Renal cortical epithelial cell (primary cell): ENCODE measurements at regions not wholly inside any gene's neighbourhood (a gene's known extent, or its start where the extent isn't known, plus 50 kb on each side); places are given as distances from the start of the nearest gene placed in this dataset.
"Not testable (repeated sequence)": the region's sequence is repeated elsewhere in the genome, so short reads cannot be mapped to it uniquely, and the experiment has no call there.

Source experiments
- DNase-seq: peaks from one replicate; pipeline ENCODE4 v3.0.0-alpha.2; 2011; ENCODE audit warnings: low read depth

DNA sequence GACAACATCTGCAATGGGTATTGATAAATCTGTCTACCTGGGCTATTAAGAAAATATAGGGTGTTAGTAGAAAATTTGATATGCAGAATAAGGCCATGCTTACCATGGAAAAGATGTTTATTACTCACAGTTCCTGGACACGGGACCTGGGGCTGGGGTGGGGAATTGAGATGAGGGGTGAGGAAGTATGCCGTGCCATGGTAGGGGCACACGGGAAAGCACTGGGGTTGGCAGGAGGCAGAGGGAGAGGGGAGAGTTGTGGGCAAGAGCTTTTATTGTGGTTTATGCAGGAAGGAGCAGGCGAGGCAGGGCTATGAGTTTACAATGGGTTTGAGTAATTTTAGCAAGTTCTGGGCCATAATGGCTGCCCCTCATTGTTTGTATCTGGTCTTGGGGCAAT lies 493.8 kb downstream of the SIPA1L2 start:
- no peak for DNase-seq

DNA sequence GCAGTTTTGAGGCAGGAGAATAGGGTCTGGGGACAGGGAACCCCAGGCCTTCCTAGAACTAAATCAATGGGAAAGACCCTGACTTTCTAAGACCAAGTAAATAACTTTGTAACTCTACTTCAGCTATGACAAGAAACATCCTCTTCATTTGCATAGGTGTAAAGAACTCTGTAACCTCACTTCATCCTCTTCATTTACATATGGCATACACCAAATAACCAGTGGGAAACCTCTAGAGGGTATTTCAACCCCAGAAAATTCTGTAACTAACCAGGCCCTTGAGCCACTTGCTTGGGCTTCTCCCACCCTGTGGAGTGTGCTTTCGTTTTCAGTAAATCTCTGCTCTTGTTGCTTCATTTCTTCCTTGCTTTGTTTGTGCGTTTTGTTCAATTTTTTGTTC lies 495.6 kb downstream of the SIPA1L2 start:
- DNase-seq, result no peak

DNA sequence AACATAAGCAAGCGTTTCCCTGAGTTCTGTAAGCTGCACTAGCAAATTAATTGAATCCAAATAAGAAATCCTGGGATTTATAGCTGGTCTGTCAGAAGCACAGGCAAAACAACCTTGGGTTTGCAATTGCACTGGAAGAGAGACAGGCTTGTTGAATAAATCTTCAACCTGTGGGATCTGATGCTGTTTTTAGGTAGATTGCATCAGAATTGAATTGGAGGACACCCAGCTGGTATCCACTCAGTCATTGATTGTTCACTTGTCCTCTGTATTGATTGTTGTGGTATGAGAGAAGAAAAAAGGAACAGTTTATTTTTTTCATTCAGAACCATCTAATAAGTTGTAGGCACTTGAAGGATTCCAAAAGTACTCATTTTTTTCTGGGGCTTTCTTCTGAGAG lies 497.4 kb downstream of the SIPA1L2 start:
- no peak for DNase-seq

DNA sequence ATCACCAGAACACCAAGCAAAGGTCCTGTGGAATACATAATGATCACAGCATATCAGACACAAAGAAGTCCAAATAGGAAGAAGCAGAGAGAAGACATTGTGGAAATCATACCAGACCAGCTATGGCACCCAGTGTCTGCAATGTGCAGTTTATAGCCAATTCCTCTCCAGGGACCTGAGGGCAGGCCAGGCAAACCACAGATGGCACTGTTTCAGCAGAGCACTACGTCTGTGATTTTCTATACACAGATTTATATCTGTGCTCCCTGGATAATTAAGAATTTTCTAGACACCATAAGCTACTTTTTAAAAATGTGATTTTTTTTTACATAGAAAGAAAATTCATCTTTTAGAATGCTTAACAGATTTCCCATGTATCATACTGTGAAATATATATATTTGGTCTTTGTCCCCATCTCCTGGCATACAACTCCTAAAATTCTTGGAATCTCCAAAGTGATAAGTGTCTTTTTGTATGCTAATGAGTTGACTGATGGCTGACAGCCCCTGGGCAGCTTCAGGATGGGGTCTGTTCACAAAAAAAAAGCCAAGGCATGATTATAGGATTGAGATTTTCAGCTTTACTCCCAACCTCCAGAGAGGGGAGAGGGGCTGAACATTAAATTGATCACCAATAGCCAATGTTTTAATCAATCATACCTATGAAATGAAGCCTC lies 498.1 kb downstream of the SIPA1L2 start:
- no peak for DNase-seq

DNA sequence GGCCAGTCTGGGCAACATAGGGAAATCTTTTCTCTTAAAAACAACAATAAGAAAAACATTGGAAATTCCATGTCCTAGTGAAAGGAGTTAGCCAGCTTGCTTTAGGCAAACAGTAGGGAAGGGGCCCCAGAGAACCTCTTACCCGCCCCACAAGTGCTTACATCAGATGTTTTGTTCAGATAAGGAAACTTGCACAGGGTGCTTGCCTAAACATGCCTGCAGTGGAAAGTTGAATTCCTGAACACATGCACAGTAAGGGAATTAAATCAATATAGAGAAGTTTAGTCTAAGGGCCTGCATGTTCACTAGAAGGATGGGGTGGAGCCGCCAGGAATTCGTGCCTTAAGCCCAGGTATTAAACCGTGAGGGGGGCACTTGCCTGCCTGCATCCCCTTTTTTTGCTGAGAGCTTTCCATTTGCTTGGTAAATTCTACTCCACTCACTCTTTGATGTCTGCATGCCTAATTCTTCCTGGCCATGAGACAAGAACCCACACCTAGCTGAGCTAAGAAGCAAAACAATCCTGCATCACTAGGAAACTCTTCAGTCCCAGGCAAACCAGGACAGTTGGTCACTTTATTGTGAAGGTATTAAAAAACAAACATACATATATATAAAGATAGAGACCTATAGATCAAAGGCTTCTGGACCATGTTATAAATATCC lies 499.0 kb downstream of the SIPA1L2 start:
- no peak for DNase-seq

DNA sequence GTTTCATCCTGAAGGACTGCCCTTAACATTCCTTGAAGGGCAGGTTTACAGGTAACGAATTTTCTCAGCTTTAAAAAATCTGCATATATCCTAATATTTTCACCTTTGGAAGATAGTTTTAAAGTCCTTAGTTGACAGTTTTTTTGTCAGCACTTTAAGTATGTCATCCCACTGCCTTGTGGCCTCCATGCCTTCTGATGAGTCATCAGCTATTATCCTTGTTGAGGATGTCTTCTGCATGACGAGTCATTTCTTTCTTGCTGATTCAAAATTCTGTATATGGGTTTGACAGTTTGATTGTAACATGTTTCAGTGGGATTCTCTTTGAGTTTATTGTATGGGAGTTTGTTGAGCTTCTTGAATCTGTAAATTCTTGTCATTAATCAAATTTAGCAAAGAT lies 500.6 kb downstream of the DISC1 start:
- DNase-seq, result peak; percentile 49

DNA sequence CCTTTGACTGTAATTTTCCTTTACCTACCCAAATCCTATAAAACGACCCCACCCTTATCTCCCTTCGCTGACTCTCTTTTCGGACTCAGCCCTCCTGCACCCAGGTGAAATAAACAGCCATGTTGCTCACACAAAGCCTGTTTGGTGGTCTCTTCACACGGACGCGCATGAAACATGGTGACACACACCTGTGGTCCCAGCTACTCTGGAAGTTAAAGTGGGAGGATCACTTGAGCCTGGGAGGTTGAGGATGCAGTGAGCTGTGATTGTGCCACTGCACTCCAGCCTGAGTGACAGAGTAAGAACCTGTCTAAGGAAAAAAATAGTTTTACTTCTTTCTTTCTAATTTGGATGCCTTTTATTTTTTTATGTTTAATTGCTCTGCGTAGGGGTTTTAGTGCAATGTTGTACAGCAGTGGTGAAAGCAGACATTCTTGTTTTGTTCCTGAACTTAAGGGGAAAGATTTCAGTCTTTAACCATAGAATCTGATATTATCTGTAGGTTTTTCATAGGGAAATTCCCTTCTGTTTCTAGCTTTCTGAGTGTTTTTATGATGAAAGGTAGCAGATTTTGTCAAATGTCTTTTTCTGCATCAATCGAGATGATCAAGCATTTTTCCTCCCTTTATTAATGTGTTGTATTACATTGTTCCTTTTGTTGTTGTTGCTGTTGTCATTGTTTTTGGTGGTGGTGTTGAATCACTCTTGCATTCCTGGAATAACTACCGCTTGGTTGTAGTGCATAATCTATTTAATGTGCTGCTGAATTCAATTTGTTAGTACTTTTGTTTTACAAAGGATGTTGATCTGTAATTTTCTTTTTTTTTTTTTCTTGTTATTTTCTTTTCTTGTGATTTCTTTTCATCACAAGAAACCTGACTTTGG lies 497.4 kb downstream of the DISC1 start:
- peak; percentile 38 for DNase-seq

DNA sequence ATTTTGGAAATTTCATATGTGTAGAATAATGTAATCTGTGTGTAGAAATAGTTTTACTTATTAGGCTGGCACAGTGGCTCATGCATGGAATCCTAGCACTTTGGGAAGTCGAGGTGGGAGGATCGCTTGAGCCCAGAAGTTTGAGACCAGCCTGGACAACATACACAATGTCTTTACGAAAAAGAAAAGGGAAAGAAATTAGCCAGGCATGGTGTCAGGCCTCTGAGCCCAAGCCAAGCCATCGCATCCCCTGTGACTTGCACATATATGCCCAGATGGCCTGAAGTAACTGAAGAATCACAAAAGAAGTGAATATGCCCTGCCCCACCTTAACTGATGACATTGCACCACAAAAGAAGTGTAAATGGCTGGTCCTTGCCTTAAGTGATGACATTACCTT lies 491.3 kb downstream of the DISC1 start:
- not testable (repeated sequence) for DNase-seq

DNA sequence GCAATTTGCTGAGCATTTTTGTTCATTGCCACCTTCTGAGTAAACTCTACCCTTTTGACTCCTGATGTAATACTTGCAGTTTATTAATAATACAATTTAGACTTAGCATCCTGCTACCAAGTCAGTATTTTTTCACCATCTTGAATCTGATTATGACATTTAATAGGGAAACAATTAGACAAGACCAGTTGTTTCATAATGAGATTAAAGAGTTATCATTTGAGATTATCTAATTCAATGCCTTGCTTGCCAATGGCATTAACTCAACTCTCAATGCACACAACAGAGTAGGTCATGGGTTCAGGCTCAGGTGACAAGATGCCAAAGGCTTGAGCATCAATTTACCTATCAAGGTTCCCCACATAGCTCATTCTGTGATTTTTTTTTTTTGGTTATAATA lies 488.4 kb downstream of the DISC1 start:
- no peak for DNase-seq

DNA sequence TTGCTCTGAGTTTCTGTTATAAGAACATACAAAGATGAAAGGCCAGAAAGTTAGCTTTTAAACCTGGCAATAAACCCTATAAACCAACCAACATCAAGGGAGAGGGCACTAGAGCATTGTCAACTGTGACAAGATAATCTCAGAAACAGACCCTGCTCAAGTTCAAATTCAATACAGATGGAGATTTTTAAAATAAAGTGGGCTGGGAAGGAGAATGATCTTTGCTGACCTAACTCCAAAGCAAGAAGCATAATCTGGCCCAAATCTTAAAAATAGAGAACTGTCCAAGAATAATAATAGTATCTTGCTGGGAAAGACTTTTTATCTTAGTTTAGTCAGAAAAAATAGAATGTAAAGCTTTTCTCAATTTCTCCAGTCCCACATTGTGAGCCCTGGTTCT lies 485.5 kb downstream of the DISC1 start:
- no peak for DNase-seq

DNA sequence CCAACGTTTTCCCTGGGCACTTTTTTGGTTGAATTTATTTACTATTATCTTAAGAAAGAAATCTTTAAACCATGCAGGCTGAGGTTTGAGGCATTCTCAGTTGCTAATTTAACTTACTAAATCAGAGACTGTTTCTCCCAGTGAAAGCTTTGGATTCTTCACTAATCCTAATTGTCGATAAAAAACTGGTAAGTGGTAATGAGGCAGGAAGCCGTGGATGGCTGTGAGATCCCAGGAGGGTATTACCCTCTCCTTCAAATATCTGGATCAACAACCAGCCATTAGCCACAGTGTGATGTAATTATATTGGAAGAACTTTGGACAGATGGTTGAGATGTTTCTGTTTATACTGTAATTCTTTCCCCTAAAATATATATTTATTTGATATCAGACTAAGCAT lies 485.0 kb downstream of the DISC1 start:
- no peak for DNase-seq

DNA sequence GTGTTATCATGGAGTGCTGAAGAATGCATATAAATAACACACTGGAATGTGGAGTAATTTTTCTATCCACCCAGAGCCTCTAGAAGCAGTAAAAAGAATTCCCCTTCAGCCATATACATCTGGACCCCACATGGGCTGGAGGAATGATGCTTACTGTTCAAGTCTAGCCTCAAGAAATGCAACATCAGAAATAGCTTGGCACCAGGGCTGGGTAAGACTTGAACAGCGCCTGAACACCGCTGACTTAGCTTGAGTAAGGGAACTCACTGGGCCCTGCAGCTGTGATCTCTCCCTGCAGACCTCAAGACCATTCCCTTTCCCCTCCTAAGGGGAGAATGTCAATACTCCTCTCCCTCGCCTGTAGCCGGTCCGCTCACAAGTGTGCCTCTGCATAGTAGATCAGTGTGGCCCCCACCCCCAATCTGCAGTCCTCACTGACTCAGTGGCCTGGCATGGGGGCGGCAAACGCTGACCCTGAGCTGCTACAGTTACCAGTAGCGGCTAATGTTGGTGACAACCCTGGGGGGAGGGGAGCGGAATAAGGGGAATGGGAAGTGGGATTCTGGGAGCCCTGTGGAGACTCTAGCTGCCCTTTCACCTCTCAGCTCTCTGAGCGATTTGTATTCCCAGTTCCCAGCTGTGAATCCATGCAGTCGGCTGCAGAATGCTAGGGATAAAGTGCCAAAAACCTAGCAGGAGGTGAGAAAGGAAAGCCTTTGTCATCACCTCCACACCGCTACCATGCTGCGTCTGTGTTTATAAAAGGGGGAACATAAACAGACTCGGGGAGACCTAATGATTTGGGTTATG lies 483.9 kb downstream of the DISC1 start:
- DNase-seq, result no peak

DNA sequence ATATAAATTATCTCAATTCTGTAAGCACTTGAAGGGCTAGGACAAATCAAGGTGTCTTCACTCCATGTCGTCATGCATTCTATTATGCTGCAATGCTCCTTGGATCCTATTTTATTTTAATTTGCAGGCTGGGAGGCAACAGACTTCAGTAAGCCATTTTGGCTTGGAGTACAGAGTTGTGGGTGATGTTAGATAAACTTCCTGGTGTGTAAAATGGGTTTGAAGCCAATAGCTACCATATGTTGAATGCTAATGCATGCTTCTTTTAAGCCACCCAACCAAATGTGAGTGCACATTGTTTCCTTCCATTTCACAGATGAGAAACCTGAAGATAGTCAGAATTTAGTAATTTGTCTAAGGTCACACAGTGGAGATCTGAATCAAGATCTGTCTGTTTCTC lies 482.8 kb downstream of the DISC1 start:
- DNase-seq, result no peak

DNA sequence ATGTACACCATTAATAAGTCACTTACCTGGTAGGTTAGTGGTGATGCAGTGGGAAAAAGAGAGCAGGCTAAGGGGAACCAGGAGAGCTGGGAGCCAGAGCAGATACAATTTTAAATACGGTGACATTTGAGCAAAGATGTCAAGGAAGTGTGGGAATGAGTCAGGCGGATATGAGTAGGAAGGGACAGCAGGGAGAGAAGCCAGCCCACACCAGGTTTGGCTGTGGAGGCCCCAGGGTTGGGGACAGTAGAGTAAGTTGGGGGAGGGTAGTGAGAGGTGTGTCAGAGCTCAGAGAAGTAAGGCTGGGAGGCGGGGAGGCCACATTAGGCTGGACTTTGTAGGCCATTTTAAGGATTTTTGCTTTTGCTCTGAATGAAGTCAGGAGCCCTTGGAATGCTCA lies 482.0 kb downstream of the DISC1 start:
- DNase-seq, result no peak

DNA sequence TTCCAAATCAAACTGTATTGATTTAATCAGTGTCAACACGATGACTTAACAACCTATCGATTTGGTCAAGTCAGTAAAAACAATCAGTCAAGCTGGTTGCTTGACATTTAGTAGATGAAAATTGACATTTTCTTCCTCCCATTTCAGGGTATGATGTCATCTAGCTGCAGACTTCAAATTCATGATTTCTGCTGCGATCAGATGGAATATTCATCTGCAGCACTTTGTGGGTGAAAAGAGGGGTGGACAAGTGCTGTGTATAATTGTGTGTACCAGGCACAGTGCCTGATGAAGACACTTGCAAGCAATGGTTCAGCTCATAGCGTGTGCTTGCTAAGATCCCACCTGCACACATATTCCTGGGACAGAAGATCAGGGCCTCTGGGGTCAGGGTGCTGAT lies 479.8 kb downstream of the DISC1 start:
- DNase-seq, result no peak

DNA sequence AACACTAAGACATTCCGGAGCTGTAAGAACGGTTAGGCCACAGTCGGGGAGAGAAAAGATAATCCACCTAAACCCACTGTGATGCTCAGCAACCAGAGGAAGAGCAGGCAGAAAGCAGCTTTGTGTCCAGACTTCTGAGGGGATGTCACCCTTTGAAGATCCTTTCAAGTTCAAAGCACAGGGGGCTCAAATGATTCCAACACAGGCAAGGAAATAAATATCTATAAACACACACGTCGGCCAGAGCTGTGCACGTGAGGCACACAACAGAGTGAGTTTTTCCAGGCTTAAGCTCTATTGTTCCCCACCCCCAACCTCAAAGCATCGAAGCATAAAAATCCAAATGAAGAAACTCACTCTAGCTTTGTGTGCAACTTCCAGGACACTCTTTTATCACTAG lies 479.0 kb downstream of the DISC1 start:
- DNase-seq, result no peak

DNA sequence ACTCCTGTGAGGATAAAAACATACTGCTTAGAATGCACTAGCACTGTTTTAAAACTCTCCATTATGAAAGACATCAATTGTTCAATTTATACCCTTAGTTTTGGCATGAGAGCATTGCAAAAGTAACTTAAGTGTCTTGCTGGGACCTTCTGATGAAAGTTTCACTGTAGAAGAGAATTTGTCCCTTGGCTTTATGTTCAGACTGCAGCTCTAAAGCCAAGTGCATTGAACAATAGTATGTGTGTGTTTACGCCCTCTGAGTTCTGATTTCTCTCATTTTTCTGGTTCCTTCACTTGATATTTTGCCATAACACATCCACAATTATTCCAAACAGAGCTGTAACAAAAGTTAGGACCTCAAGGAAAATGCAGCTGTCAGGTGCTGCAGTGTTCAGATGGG lies 474.6 kb downstream of the DISC1 start:
- DNase-seq, result no peak

DNA sequence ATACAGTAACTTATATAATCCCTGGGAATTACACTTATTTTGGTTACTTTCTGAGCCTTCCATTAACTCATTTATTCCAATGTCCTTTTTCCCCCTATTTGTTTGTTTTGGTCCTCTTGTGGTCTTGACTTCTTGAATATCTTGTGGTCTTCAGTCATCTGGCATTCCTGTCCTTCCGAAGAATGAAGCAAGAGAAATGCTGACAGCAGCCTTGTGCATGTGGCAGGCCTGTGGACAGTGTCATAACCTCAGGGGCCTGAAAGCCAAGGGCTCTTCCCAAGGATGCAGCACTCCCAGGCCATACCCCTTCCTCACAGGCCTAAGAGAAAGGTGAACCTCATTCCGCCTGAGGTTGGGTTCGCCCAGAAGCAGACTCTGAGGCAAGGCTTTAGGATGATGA lies 470.2 kb downstream of the DISC1 start:
- DNase-seq, result no peak
